GM18505 (cell line): ENCODE measurements at regions not wholly inside any gene's neighbourhood (a gene's known extent, or its start where the extent isn't known, plus 50 kb on each side); places are given as distances from the start of the nearest gene placed in this dataset.

Experiments
- ATAC-seq: cut with Tn5 transposase; IDR thresholded peaks from one replicate; pipeline ENCODE4 v1.9.1; 2021; ENCODE audit not compliant: unreplicated experiment
- POLR2A ChIP-seq: IDR thresholded peaks from 4 replicates; pipeline ENCODE4 v1.6.1; 2011; ENCODE audit warnings: borderline replicate concordance; ENCODE audit not compliant: insufficient read depth, insufficient read length; ENCODE audit errors: extremely low read depth

- no peak for TF ChIP-seq POLR2A
These were observed 97.4 kb downstream of the BANF2 start for GRCh38 chr20:17797161-17797560.

GRCh38 chr20:17796091-17796563 is 96.4 kb downstream of the BANF2 start:
- no peak for ATAC-seq
- no peak for TF ChIP-seq POLR2A

More at GRCh38 chr20:17797161-17797560, 97.4 kb downstream of the BANF2 start:
- ATAC-seq: no peak

- no peak for TF ChIP-seq POLR2A
- no peak for ATAC-seq
These were observed 95.8 kb downstream of the BANF2 start for GRCh38 chr20:17795501-17796071.

GRCh38 chr20:17795003-17795402 is 95.2 kb downstream of the BANF2 start:
- no peak for TF ChIP-seq POLR2A
- no peak for ATAC-seq

GRCh38 chr20:17794400-17794799 is 94.6 kb downstream of the BANF2 start:
- ATAC-seq: no peak
- no peak for TF ChIP-seq POLR2A

- TF ChIP-seq POLR2A: no peak
- ATAC-seq: no peak
These were observed 94.2 kb downstream of the BANF2 start for GRCh38 chr20:17793986-17794385.

GRCh38 chr20:17790296-17790695 is 90.5 kb downstream of the BANF2 start:
- no peak for ATAC-seq
- TF ChIP-seq POLR2A: no peak

- TF ChIP-seq POLR2A: no peak
- no peak for ATAC-seq
These were observed 88.0 kb downstream of the BANF2 start for GRCh38 chr20:17787816-17788215.

GRCh38 chr20:17786221-17786718 is 86.5 kb downstream of the BANF2 start:
- ATAC-seq: no peak
- no peak for TF ChIP-seq POLR2A
